Karpas-422 (cell line): ENCODE measurements at regions not wholly inside any gene's neighbourhood (a gene's known extent, or its start where the extent isn't known, plus 50 kb on each side); places are given as distances from the start of the nearest gene placed in this dataset.
"Not testable (repeated sequence)": the region's sequence is repeated elsewhere in the genome, so short reads cannot be mapped to it uniquely, and the experiment has no call there.

Source experiments
- DNase-seq: peaks from one replicate; pipeline ENCODE4 v3.0.0-alpha.2; 2015
- H2AFZ ChIP-seq: fragments of 200-600 bp; sonication (generic); 2 replicates; pipeline ENCODE4 v1.6.1; 2014; ENCODE audit warnings: antibody characterized with exemption, low read length, mixed read lengths
- H3K27ac ChIP-seq: fragments of 200-600 bp; sonication (generic); 2 replicates; pipeline ENCODE4 v1.5.1; 2014; ENCODE audit warnings: mild to moderate bottlenecking, low read length, moderate library complexity
- H3K27me3 ChIP-seq: fragments of 200-600 bp; sonication (generic); 2 replicates; pipeline ENCODE4 v1.6.1; 2014; ENCODE audit warnings: low read length, mixed read lengths
- H3K36me3 ChIP-seq: fragments of 200-600 bp; sonication (generic); 2 replicates; pipeline ENCODE4 v1.6.1; 2014; ENCODE audit warnings: low read length, mixed read lengths; ENCODE audit not compliant: insufficient read depth
- H3K4me1 ChIP-seq: fragments of 200-600 bp; sonication (generic); 2 replicates; pipeline ENCODE4 v1.6.1; 2014; ENCODE audit warnings: mild to moderate bottlenecking, low read length, mixed read lengths
- H3K4me2 ChIP-seq: fragments of 200-600 bp; sonication (generic); 2 replicates; pipeline ENCODE4 v1.6.1; 2014; ENCODE audit warnings: low read length, low read depth, mild to moderate bottlenecking; ENCODE audit not compliant: poor library complexity, severe bottlenecking
- H3K4me3 ChIP-seq: fragments of 200-600 bp; sonication (generic); 2 replicates; pipeline ENCODE4 v1.5.1; 2014; ENCODE audit warnings: mild to moderate bottlenecking, antibody characterized with exemption, low read length, mixed read lengths
- H3K79me2 ChIP-seq: fragments of 200-600 bp; sonication (generic); 2 replicates; pipeline ENCODE4 v1.6.1; 2014; ENCODE audit warnings: mild to moderate bottlenecking, low read length, mixed read lengths
- H3K9ac ChIP-seq: fragments of 200-600 bp; sonication (generic); 2 replicates; pipeline ENCODE4 v1.6.0; 2014; ENCODE audit warnings: low read length
- H3K9me2 ChIP-seq: fragments of 200-600 bp; sonication (generic), shearing (Covaris generic); replicated peaks from 2 replicates; pipeline ENCODE4 v1.6.0; 2014; ENCODE audit warnings: mild to moderate bottlenecking, low read length, moderate library complexity; ENCODE audit not compliant: insufficient read depth
- H3K9me3 ChIP-seq: fragments of 300-700, 200-600 bp; sonication (generic); 2 replicates; pipeline ENCODE4 v1.6.1; 2014; ENCODE audit warnings: low read length, mixed read lengths
- H4K20me1 ChIP-seq: fragments of 200-600 bp; sonication (generic); 2 replicates; pipeline ENCODE4 v1.6.1; 2014; ENCODE audit warnings: mild to moderate bottlenecking, antibody characterized with exemption, low read length, low read depth; ENCODE audit not compliant: insufficient read depth

- Histone ChIP-seq H3K27ac (no peak overlapping the region), H2AFZ (no peak overlapping the region), H3K36me3 (no peaks in the 10 kb centered on the region), H3K4me1 (peaks cover 34% of the 10 kb centered on the region), H3K9me3 (no peaks in the 10 kb centered on the region), H3K4me3 (no peak overlapping the region), H3K9ac (no peak overlapping the region), H3K27me3 (no peaks in the 10 kb centered on the region), H4K20me1 (no peaks in the 10 kb centered on the region), H3K79me2 (no peaks in the 10 kb centered on the region), H3K9me2 (no peaks in the 10 kb centered on the region), H3K4me2 (no peak overlapping the region)
- DNase-seq: no peak
These were observed 115.7 kb upstream of the ZNF536 start for GRCh38 chr19:30256496-30256850.

- H3K9me2 ChIP-seq: no peaks in the 10 kb centered on the region
- H3K27me3 ChIP-seq: no peaks in the 10 kb centered on the region
- H3K9ac ChIP-seq: peak overlapping the region; percentile 47; the same call in 1 of the 2 replicates
- H3K79me2 ChIP-seq: no peaks in the 10 kb centered on the region
- H3K36me3 ChIP-seq: no peaks in the 10 kb centered on the region
- no peaks in the 10 kb centered on the region for H4K20me1 ChIP-seq
- H3K9me3 ChIP-seq: no peaks in the 10 kb centered on the region
- H3K4me1 ChIP-seq: peaks cover 56% of the 10 kb centered on the region
- H3K4me2 ChIP-seq: peak overlapping the region; percentile 50
- H2AFZ ChIP-seq: peak overlapping the region; percentile 43; the same call in 1 of the 2 replicates
- peak overlapping the region; percentile 41; the same call in 1 of the 2 replicates for H3K27ac ChIP-seq
- no peak overlapping the region for H3K4me3 ChIP-seq
- no peak for DNase-seq
These were observed 108.3 kb upstream of the ZNF536 start for GRCh38 chr19:30263830-30264381.

GRCh38 chr19:30265918-30266317, 106.3 kb upstream of the ZNF536 start:
- H3K36me3 ChIP-seq, H3K9me2 ChIP-seq, H3K9ac ChIP-seq, H3K4me3 ChIP-seq, H3K4me2 ChIP-seq, H4K20me1 ChIP-seq, H3K27me3 ChIP-seq, H3K27ac ChIP-seq, DNase-seq, H3K9me3 ChIP-seq, H3K79me2 ChIP-seq, H2AFZ ChIP-seq: not testable (repeated sequence)
- H3K4me1 ChIP-seq: peaks cover 59% of the 10 kb centered on the region

GRCh38 chr19:30266687-30267086, 105.5 kb upstream of the ZNF536 start:
- peaks cover 59% of the 10 kb centered on the region for H3K4me1 ChIP-seq
- no peaks in the 10 kb centered on the region for H3K9me2 ChIP-seq
- H3K4me3 ChIP-seq: no peak overlapping the region
- no peak overlapping the region for H2AFZ ChIP-seq
- no peak overlapping the region for H3K27ac ChIP-seq
- no peak for DNase-seq
- no peaks in the 10 kb centered on the region for H3K79me2 ChIP-seq
- H4K20me1 ChIP-seq: no peaks in the 10 kb centered on the region
- no peak overlapping the region for H3K9ac ChIP-seq
- H3K36me3 ChIP-seq: no peaks in the 10 kb centered on the region
- no peaks in the 10 kb centered on the region for H3K9me3 ChIP-seq
- H3K4me2 ChIP-seq: no peak overlapping the region
- no peaks in the 10 kb centered on the region for H3K27me3 ChIP-seq

GRCh38 chr19:30267332-30267731, 104.9 kb upstream of the ZNF536 start:
- no peaks in the 10 kb centered on the region for H3K27me3 ChIP-seq
- no peaks in the 10 kb centered on the region for H3K79me2 ChIP-seq
- no peak overlapping the region for H2AFZ ChIP-seq
- H3K4me3 ChIP-seq: no peak overlapping the region
- H3K9me2 ChIP-seq: no peaks in the 10 kb centered on the region
- peaks cover 56% of the 10 kb centered on the region for H3K4me1 ChIP-seq
- H3K9ac ChIP-seq: no peak overlapping the region
- peak overlapping the region; percentile 18 for H3K4me2 ChIP-seq
- H3K27ac ChIP-seq: no peak overlapping the region
- H3K9me3 ChIP-seq: peaks cover under 1% of the 10 kb centered on the region; the same call in 1 of the 2 replicates
- DNase-seq: no peak
- H3K36me3 ChIP-seq: 0 out of 2 replicates have a peak, but pooled peaks cover under 1% of the 10 kb centered on the region
- H4K20me1 ChIP-seq: no peaks in the 10 kb centered on the region

- peaks cover 12% of the 10 kb centered on the region for H3K9me3 ChIP-seq
- peaks cover 8% of the 10 kb centered on the region; the same call in 1 of the 2 replicates for H3K36me3 ChIP-seq
- H3K79me2 ChIP-seq: no peaks in the 10 kb centered on the region
- H3K9me2 ChIP-seq: no peaks in the 10 kb centered on the region
- H2AFZ ChIP-seq: 0 out of 2 replicates have a peak overlapping the region, but pooled peaks have one; percentile 45
- H3K4me1 ChIP-seq: peaks cover 43% of the 10 kb centered on the region
- no peak overlapping the region for H3K4me2 ChIP-seq
- H3K27me3 ChIP-seq: peaks cover 6% of the 10 kb centered on the region; the same call in 1 of the 2 replicates
- no peaks in the 10 kb centered on the region for H4K20me1 ChIP-seq
- no peak for DNase-seq
- H3K4me3 ChIP-seq: no peak overlapping the region
- no peak overlapping the region for H3K27ac ChIP-seq
- H3K9ac ChIP-seq: no peak overlapping the region
These were observed 103.6 kb upstream of the ZNF536 start for GRCh38 chr19:30268601-30269000.

- Histone ChIP-seq H4K20me1 (no peaks in the 10 kb centered on the region), H3K4me3 (no peak overlapping the region), H3K27ac (no peak overlapping the region), H3K9me3 (peaks cover 14% of the 10 kb centered on the region), H3K27me3 (peaks cover 6% of the 10 kb centered on the region; the same call in 1 of the 2 replicates), H3K36me3 (peaks cover 8% of the 10 kb centered on the region; the same call in 1 of the 2 replicates), H3K4me1 (peaks cover 33% of the 10 kb centered on the region), H3K9me2 (no peaks in the 10 kb centered on the region), H3K9ac (no peak overlapping the region), H3K79me2 (no peaks in the 10 kb centered on the region), H2AFZ (no peak overlapping the region), H3K4me2 (no peak overlapping the region)
- no peak for DNase-seq
These were observed 102.5 kb upstream of the ZNF536 start for GRCh38 chr19:30269638-30270037.

GRCh38 chr19:30271816-30272215, 100.4 kb upstream of the ZNF536 start:
- DNase-seq: no peak
- peaks cover 6% of the 10 kb centered on the region; the same call in 1 of the 2 replicates for H3K27me3 ChIP-seq
- peaks cover 34% of the 10 kb centered on the region for H3K4me1 ChIP-seq
- peaks cover 14% of the 10 kb centered on the region for H3K9me3 ChIP-seq
- H3K9ac ChIP-seq: no peak overlapping the region
- no peaks in the 10 kb centered on the region for H3K79me2 ChIP-seq
- H4K20me1 ChIP-seq: no peaks in the 10 kb centered on the region
- H3K27ac ChIP-seq: no peak overlapping the region
- no peaks in the 10 kb centered on the region for H3K9me2 ChIP-seq
- H2AFZ ChIP-seq: no peak overlapping the region
- H3K36me3 ChIP-seq: peaks cover 8% of the 10 kb centered on the region; the same call in 1 of the 2 replicates
- H3K4me3 ChIP-seq: no peak overlapping the region
- no peak overlapping the region for H3K4me2 ChIP-seq
